ENCODE measurements at regions not wholly inside any gene's neighbourhood (a gene's known extent, or its start where the extent isn't known, plus 50 kb on each side); places are given as distances from the start of the nearest gene placed in this dataset.

- WGBS (ENCODE audit: insufficient coverage, low coverage, missing lambda C conversion rate), result 0% methylated on average over 1 of the region's 1 CpG
- BruUV-seq (replicated peaks), result no TSS peak
- POLR2A ChIA-PET, result no interaction called here
- H3K9me1 ChIP-seq (ENCODE audit: control insufficient read depth, insufficient read depth, low read length), result no peaks in the 10 kb centered on the region
- in situ Hi-C loops (cut with MboI), result no loop called here
- H3K27ac ChIP-seq (ENCODE audit: extremely low read depth, low read depth, low read length), result no peak overlapping the region
- intact Hi-C loops (cut with micrococcal nuclease), result no loop called here
- H3K4me1 ChIP-seq (replicated peaks in 1 of 2; ENCODE audit: control insufficient read depth in 2 of 2, insufficient read depth in 2 of 2, low read length in 2 of 2), result no peaks in the 10 kb centered on the region
- H3K36me3 ChIP-seq (ENCODE audit: control insufficient read depth, insufficient read depth, low read length), result no peaks in the 10 kb centered on the region
- ATAC-seq (no peak), DNase-seq (ENCODE audit: extremely low read depth in 1 of 4, low spot score in 3 of 4) (no peak), FAIRE-seq (no peak)
- no peak overlapping the region for H2AFZ ChIP-seq (ENCODE audit: low read depth, low read length)
- H3K9me3 ChIP-seq (replicated peaks; ENCODE audit: control insufficient read depth, insufficient read depth, low read depth, low read length), result no peaks in the 10 kb centered on the region
- no peaks in the 10 kb centered on the region for H4K20me1 ChIP-seq (replicated peaks; ENCODE audit: control insufficient read depth, insufficient read depth, low read length)
- H3K27me3 ChIP-seq (ENCODE audit: control insufficient read depth in 2 of 2, insufficient read depth in 2 of 2, low read length in 2 of 2), result no peaks in the 10 kb centered on the region
- CTCF ChIA-PET (ENCODE audit: low intra/inter-chr PET ratio), result no interaction called here
- no peaks in the 10 kb centered on the region for H3K79me2 ChIP-seq (ENCODE audit: control insufficient read depth, insufficient read depth, low read length)
- no peak overlapping the region for H3K4me2 ChIP-seq (ENCODE audit: insufficient read depth, low read length)
- no peak overlapping the region for H3K4me3 ChIP-seq
- no peak overlapping the region for H3K9ac ChIP-seq (ENCODE audit: insufficient read depth in 1 of 2, low read depth in 2 of 2, low read length in 2 of 2)
- TF ChIP-seq TEAD1 (CRISPR knock-in tag; IDR thresholded peaks at IDR 0.05) (no peak), TFAM (CRISPR knock-in tag; conservative IDR thresholded peaks at IDR 0.05) (no peak), ZFP36 (IDR thresholded peaks at IDR 0.05; ENCODE audit: low read depth, low read length, partially characterized antibody) (no peak), IRF9 (tag; IDR thresholded peaks at IDR 0.05) (no peak), ZBTB49 (CRISPR knock-in tag; IDR thresholded peaks at IDR 0.05; ENCODE audit: borderline replicate concordance) (no peak), ARID2 (IDR thresholded peaks at IDR 0.05) (no peak), MLX (CRISPR knock-in tag; conservative IDR thresholded peaks at IDR 0.05) (no peak), ATF4 (CRISPR knock-in tag; IDR thresholded peaks at IDR 0.05) (no peak), ZNF133 (CRISPR knock-in tag; IDR thresholded peaks at IDR 0.05) (no peak), RREB1 (CRISPR knock-in tag; IDR thresholded peaks at IDR 0.05) (no peak), ZNF431 (CRISPR knock-in tag; IDR thresholded peaks at IDR 0.05) (no peak), BHLHE40 (IDR thresholded peaks at IDR 0.05; ENCODE audit: low read length) (no peak), XRCC5 (IDR thresholded peaks at IDR 0.05; ENCODE audit: low read depth, low read length) (no peak)
Observed at GRCh38 chr9:85471791-85472190, 270.0 kb downstream of the AGTPBP1 start.
